MM.1S (cell line): ENCODE measurements at regions not wholly inside any gene's neighbourhood (a gene's known extent, or its start where the extent isn't known, plus 50 kb on each side); places are given as distances from the start of the nearest gene placed in this dataset.

Experiments used
- EZH2phosphoT487 ChIP-seq: fragments of 300-600 bp; sonication (generic); IDR thresholded peaks from 2 replicates; pipeline ENCODE4 v1.6.1; 2018; ENCODE audit warnings: antibody characterized with exemption, low read length
- TF ChIP-seq, protein P1 (sequence below): fragments of 300-600 bp; sonication (generic); IDR thresholded peaks from 2 replicates; pipeline ENCODE4 v1.5.1; 2016; ENCODE audit warnings: antibody characterized with exemption, low read length, mixed read lengths

DNA sequence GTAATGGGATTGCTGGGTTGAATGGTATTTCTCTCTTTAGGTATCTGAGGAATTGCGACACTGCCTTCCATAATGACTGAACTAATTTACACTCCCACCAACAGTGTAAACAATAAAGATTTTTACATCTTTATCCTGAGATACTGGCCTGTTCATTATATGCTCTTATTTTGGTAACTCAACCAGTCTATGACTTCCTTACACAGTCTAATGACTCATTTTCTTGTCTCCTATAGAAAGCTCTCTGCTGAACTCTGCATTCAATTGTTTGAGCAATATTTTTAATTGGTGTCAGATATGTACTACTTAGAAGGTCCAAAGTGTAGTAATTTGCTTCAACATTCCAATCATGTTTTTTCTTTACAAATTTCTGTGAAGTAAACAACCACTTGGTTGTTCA is 1351.8 kb downstream of the FSCB start:
- TF ChIP-seq, protein P1, sequence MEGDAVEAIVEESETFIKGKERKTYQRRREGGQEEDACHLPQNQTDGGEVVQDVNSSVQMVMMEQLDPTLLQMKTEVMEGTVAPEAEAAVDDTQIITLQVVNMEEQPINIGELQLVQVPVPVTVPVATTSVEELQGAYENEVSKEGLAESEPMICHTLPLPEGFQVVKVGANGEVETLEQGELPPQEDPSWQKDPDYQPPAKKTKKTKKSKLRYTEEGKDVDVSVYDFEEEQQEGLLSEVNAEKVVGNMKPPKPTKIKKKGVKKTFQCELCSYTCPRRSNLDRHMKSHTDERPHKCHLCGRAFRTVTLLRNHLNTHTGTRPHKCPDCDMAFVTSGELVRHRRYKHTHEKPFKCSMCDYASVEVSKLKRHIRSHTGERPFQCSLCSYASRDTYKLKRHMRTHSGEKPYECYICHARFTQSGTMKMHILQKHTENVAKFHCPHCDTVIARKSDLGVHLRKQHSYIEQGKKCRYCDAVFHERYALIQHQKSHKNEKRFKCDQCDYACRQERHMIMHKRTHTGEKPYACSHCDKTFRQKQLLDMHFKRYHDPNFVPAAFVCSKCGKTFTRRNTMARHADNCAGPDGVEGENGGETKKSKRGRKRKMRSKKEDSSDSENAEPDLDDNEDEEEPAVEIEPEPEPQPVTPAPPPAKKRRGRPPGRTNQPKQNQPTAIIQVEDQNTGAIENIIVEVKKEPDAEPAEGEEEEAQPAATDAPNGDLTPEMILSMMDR, result no peak
- no peak for TF ChIP-seq EZH2phosphoT487
